Keratinocyte (primary cell): ENCODE measurements at regions not wholly inside any gene's neighbourhood (a gene's known extent, or its start where the extent isn't known, plus 50 kb on each side); places are given as distances from the start of the nearest gene placed in this dataset.

Experiments
- CTCF ChIP-seq, 3 experiments: IDR thresholded peaks in 1 of 3; conservative IDR thresholded peaks in 1 of 3; optimal IDR thresholded peaks in 1 of 3; 2 replicates in 2 of 3; 3 replicates in 1 of 3; pipeline versions ENCODE3 to v1.5.1; 2011; ENCODE audit warnings: low read length in 3 of 3, mild to moderate bottlenecking in 3 of 3, moderate library complexity in 2 of 3, control low read depth in 1 of 3, inconsistent platforms in 1 of 3; ENCODE audit not compliant: insufficient read depth in 2 of 3; ENCODE audit errors: extremely low read depth in 1 of 3
- EZH2 ChIP-seq: IDR thresholded peaks from one replicate; pipeline ENCODE4 v1.6.1; 2012; ENCODE audit warnings: inconsistent platforms, mild to moderate bottlenecking, low read length, moderate library complexity

GRCh38 chr4:3636646-3637320 lies 104.6 kb upstream of the LRPAP1 start:
- no peak for TF ChIP-seq CTCF (optimal IDR thresholded peaks at IDR 0.05 in 1 of 3, IDR thresholded peaks at IDR 0.05 in 1 of 3, conservative IDR thresholded peaks at IDR 0.05 in 1 of 3; ENCODE audit: extremely low read depth in 1 of 3, insufficient read depth in 2 of 3, low read length in 3 of 3)
- TF ChIP-seq EZH2: no peak
